ENCODE measurements at regions not wholly inside any gene's neighbourhood (a gene's known extent, or its start where the extent isn't known, plus 50 kb on each side); places are given as distances from the start of the nearest gene placed in this dataset.

- Histone ChIP-seq H3K27me3 (no peaks in the 10 kb centered on the region), H3K9me3 (no peaks in the 10 kb centered on the region), H3K4me3 (no peak overlapping the region), H3K36me3 (no peaks in the 10 kb centered on the region), H3K27ac (no peak overlapping the region), H3K4me1 (ENCODE audit: insufficient read depth) (no peaks in the 10 kb centered on the region)
- WGBS, 3 donors = 45 to 49% (median 48%) methylated on average over 1 of the region's 1 CpG
- intact Hi-C loops (cut with DNase I) = no loop called here
- DNase-seq = no peak
- no peak for TF ChIP-seq POLR2A (IDR thresholded peaks at IDR 0.05)
- TF ChIP-seq CTCF (IDR thresholded peaks at IDR 0.05) = no peak
- no peak for TF ChIP-seq EP300 (IDR thresholded peaks at IDR 0.05)
Measured at GRCh38 chr17:70810609-70811008, 641.3 kb downstream of the KCNJ2 start.

- intact Hi-C loops (cut with DNase I) = no loop called here
- WGBS, 3 donors = 81 to 89% (median 83%) methylated on average over 12 of the region's 12 CpGs
- TF ChIP-seq EP300 (IDR thresholded peaks at IDR 0.05) (no peak), POLR2A (IDR thresholded peaks at IDR 0.05) (no peak), CTCF (IDR thresholded peaks at IDR 0.05) (no peak)
- H3K27ac ChIP-seq = no peak overlapping the region
- DNase-seq = no peak
- no peaks in the 10 kb centered on the region for H3K9me3 ChIP-seq
- no peaks in the 10 kb centered on the region for H3K4me1 ChIP-seq (ENCODE audit: insufficient read depth)
- no peaks in the 10 kb centered on the region for H3K36me3 ChIP-seq
- no peak overlapping the region for H3K4me3 ChIP-seq
- no peaks in the 10 kb centered on the region for H3K27me3 ChIP-seq
Measured at GRCh38 chr17:70813355-70813930, 644.1 kb downstream of the KCNJ2 start.

GRCh38 chr17:70819183-70819582 lies 649.9 kb downstream of the KCNJ2 start:
- WGBS, 3 donors = 91 to 96% (median 94%) methylated on average over 2 of the region's 2 CpGs
- Histone ChIP-seq H3K36me3 (no peaks in the 10 kb centered on the region), H3K27ac (no peak overlapping the region), H3K4me1 (ENCODE audit: insufficient read depth) (no peaks in the 10 kb centered on the region), H3K9me3 (no peaks in the 10 kb centered on the region), H3K27me3 (no peaks in the 10 kb centered on the region), H3K4me3 (no peak overlapping the region)
- TF ChIP-seq EP300 (IDR thresholded peaks at IDR 0.05) (no peak), POLR2A (IDR thresholded peaks at IDR 0.05) (no peak), CTCF (IDR thresholded peaks at IDR 0.05) (no peak)
- intact Hi-C loops (cut with DNase I) = no loop called here
- no peak for DNase-seq

- H3K36me3 ChIP-seq = no peaks in the 10 kb centered on the region
- H3K4me3 ChIP-seq = no peak overlapping the region
- H3K27me3 ChIP-seq = no peaks in the 10 kb centered on the region
- intact Hi-C loops (cut with DNase I) = no loop called here
- no peak for TF ChIP-seq POLR2A (IDR thresholded peaks at IDR 0.05)
- no peak for TF ChIP-seq EP300 (IDR thresholded peaks at IDR 0.05)
- TF ChIP-seq CTCF (IDR thresholded peaks at IDR 0.05) = no peak
- no peak overlapping the region for H3K27ac ChIP-seq
- H3K4me1 ChIP-seq (ENCODE audit: insufficient read depth) = no peaks in the 10 kb centered on the region
- no peaks in the 10 kb centered on the region for H3K9me3 ChIP-seq
- no peak for DNase-seq
- 82 to 86% (median 84%) methylated on average over 6 of the region's 6 CpGs for WGBS, 3 donors
Measured at GRCh38 chr17:70820276-70820675, 650.9 kb downstream of the KCNJ2 start.

Measured in ovary (tissue), 7 donors.